Testis (tissue), 2 donors: ENCODE measurements at regions not wholly inside any gene's neighbourhood (a gene's known extent, or its start where the extent isn't known, plus 50 kb on each side); places are given as distances from the start of the nearest gene placed in this dataset.
"Not testable (repeated sequence)": the region's sequence is repeated elsewhere in the genome, so short reads cannot be mapped to it uniquely, and the experiment has no call there.

ENCODE experiments used
- DNase-seq: peaks from one replicate; pipeline ENCODE4 v3.0.0-alpha.2; 2019
- H3K27ac ChIP-seq, 2 donors: fragments of 200-600 bp; sonication (generic); one replicate each; pipeline ENCODE4 v1.5.1; 2019
- H3K27me3 ChIP-seq: fragments of 200-600 bp; sonication (generic); one replicate; pipeline ENCODE4 v1.5.1; 2019
- H3K36me3 ChIP-seq: fragments of 200-600 bp; sonication (generic); one replicate; pipeline ENCODE4 v1.5.1; 2017; ENCODE audit warnings: low read depth; ENCODE audit errors: missing control alignments
- H3K4me1 ChIP-seq: fragments of 200-600 bp; sonication (generic); one replicate; pipeline ENCODE4 v1.5.1; 2019
- H3K4me3 ChIP-seq, 2 donors: fragments of 200-600 bp; sonication (generic); one replicate each; pipeline ENCODE4 v1.5.1; 2017 to 2019
- H3K9me3 ChIP-seq: fragments of 200-600 bp; sonication (generic); one replicate; pipeline ENCODE4 v1.5.1; 2017
- CTCF ChIP-seq, 3 experiments: fragments of 450-650 bp in 2 of 3; fragments of 200-600 bp in 1 of 3; sonication (generic) in 1 of 3; IDR thresholded peaks; one replicate each; pipeline ENCODE4 v1.5.1; 2016 to 2019; ENCODE audit warnings: antibody characterized with exemption in 3 of 3, mild to moderate bottlenecking in 2 of 3, moderate library complexity in 1 of 3
- POLR2A ChIP-seq: fragments of 450-650 bp; IDR thresholded peaks from one replicate; pipeline ENCODE4 v1.6.1; 2017; ENCODE audit warnings: antibody characterized with exemption, mild to moderate bottlenecking, moderate library complexity
- WGBS, 2 donors: methylation state at CpG; one replicate each; pipeline ENCODE4 v1.1.5; 2018; 5-methylcytosine and 5-hydroxymethylcytosine counted together
- intact Hi-C: fragments of 100-400 bp; cut with DNase I; formaldehyde crosslinking; loops from one replicate; pipeline ENCODE4 v1.15.1; 2023; ENCODE audit warnings: low total_unique reads

- intact Hi-C loops: no loop called here
- H3K4me1 ChIP-seq: no peaks in the 10 kb centered on the region
- no peak for DNase-seq
- H3K27me3 ChIP-seq: no peaks in the 10 kb centered on the region
- no peak overlapping the region for H3K4me3 ChIP-seq
- TF ChIP-seq POLR2A (no peak), CTCF (IDR thresholded peaks at IDR 0.05) (no peak)
- H3K36me3 ChIP-seq: no peaks in the 10 kb centered on the region
- H3K27ac ChIP-seq: no peak overlapping the region
- H3K9me3 ChIP-seq: no peaks in the 10 kb centered on the region
Measured at GRCh38 chr3:88742106-88742505, 365.3 kb upstream of the EPHA3 start.

- H3K27ac ChIP-seq: no peak overlapping the region
- DNase-seq: no peak
- no peaks in the 10 kb centered on the region for H3K4me1 ChIP-seq
- no peaks in the 10 kb centered on the region for H3K36me3 ChIP-seq
- no peaks in the 10 kb centered on the region for H3K9me3 ChIP-seq
- no peaks in the 10 kb centered on the region for H3K27me3 ChIP-seq
- intact Hi-C loops: no loop called here
- no peak overlapping the region for H3K4me3 ChIP-seq
- no peak for TF ChIP-seq POLR2A
- TF ChIP-seq CTCF (IDR thresholded peaks at IDR 0.05): no peak
Measured at GRCh38 chr3:88742674-88743507, 364.5 kb upstream of the EPHA3 start.

- intact Hi-C loops: no loop called here
- Histone ChIP-seq H3K4me3 (no peak overlapping the region), H3K27ac (no peak overlapping the region), H3K27me3 (no peaks in the 10 kb centered on the region), H3K9me3 (no peaks in the 10 kb centered on the region), H3K36me3 (no peaks in the 10 kb centered on the region), H3K4me1 (no peaks in the 10 kb centered on the region)
- no peak for DNase-seq
- TF ChIP-seq POLR2A (no peak), CTCF (IDR thresholded peaks at IDR 0.05) (no peak)
- 83 to 92% methylated on average over 1 of the region's 1 CpG for WGBS, 2 donors
Measured at GRCh38 chr3:88744896-88745295, 362.5 kb upstream of the EPHA3 start.

GRCh38 chr3:88747145-88747544 lies 360.3 kb upstream of the EPHA3 start:
- intact Hi-C loops, H3K4me3 ChIP-seq, H3K4me1 ChIP-seq, H3K27me3 ChIP-seq, DNase-seq, H3K27ac ChIP-seq, H3K9me3 ChIP-seq, H3K36me3 ChIP-seq: not testable (repeated sequence)
- 85% methylated on average over 6 of the region's 6 CpGs; no CpG with 5 or more reads in 1 of the 2 donors for WGBS, 2 donors

- 28 to 56% methylated on average over 1 of the region's 1 CpG for WGBS, 2 donors
- intact Hi-C loops: no loop called here
- H3K27me3 ChIP-seq: no peaks in the 10 kb centered on the region
- no peaks in the 10 kb centered on the region for H3K36me3 ChIP-seq
- H3K27ac ChIP-seq: no peak overlapping the region
- TF ChIP-seq POLR2A (no peak), CTCF (IDR thresholded peaks at IDR 0.05) (no peak)
- no peak overlapping the region for H3K4me3 ChIP-seq
- H3K4me1 ChIP-seq: no peaks in the 10 kb centered on the region
- no peak for DNase-seq
- H3K9me3 ChIP-seq: no peaks in the 10 kb centered on the region
Measured at GRCh38 chr3:88758676-88759075, 348.7 kb upstream of the EPHA3 start.
